K562 (cell line): ENCODE measurements at regions not wholly inside any gene's neighbourhood (a gene's known extent, or its start where the extent isn't known, plus 50 kb on each side); places are given as distances from the start of the nearest gene placed in this dataset.

Experiments
- ATAC-seq: fragments of 200-7000 bp; cut with Tn5 transposase; 3 replicates; pipeline ENCODE4 v1.9.1; 2020; ENCODE audit warnings: moderate library complexity
- BruUV-seq: library from RNA; stranded (reverse); fragments of 400-500 nt; replicated peaks from 2 replicates; lab custom pipeline; 2021; lab: Mats Ljungman, UMichigan
- CTCF ChIA-PET: fragments of 300-600 bp; formaldehyde crosslinking; extraction: SDS; loops from one replicate; lab custom pipeline; 2021; ENCODE audit warnings: low intra/inter-chr PET ratio; lab: Yijun Ruan, JAX
- POLR2A ChIA-PET: fragments of 300-600, 350-650 bp; sonication (Branson Sonifier 250); formaldehyde crosslinking; extraction: SDS; loops from one replicate; lab custom pipeline; 2021; ENCODE audit warnings: antibody characterized with exemption, inconsistent platforms; lab: Yijun Ruan, JAX
- DNase-seq, 4 experiments: peaks; one replicate each; pipeline versions ENCODE4 v3.0.0 to v3.0.0-alpha.2; 2011 to 2018; ENCODE audit warnings: low spot score in 3 of 4, mixed read lengths in 3 of 4; ENCODE audit errors: extremely low read depth in 1 of 4
- FAIRE-seq: peaks from 2 replicates; lab custom pipeline; 2011; peaks lifted over from hg19 to GRCh38; lab: Jason Lieb, UNC
- H2AFZ ChIP-seq: 2 replicates; pipeline ENCODE4 v1.6.0; 2011; ENCODE audit warnings: low read depth, low read length, control low read depth, inconsistent platforms
- H3K27ac ChIP-seq: fragments of 200-600 bp; 3 replicates; pipeline ENCODE4 v1.8.0; 2011; ENCODE audit warnings: low read depth, mild to moderate bottlenecking, control low read depth, inconsistent platforms, low read length, moderate library complexity, mixed read lengths; ENCODE audit errors: extremely low read depth
- H3K27me3 ChIP-seq, 2 experiments: fragments of 300-600 bp in 1 of 2; 2 replicates in 1 of 2; 3 replicates in 1 of 2; pipeline versions ENCODE4 v1.6.0 to v1.8.0; 2011; ENCODE audit warnings: inconsistent platforms in 2 of 2, low read length in 2 of 2, mild to moderate bottlenecking in 1 of 2, mixed read lengths in 1 of 2, moderate library complexity in 1 of 2; ENCODE audit not compliant: control insufficient read depth in 2 of 2, insufficient read depth in 2 of 2
- H3K36me3 ChIP-seq: fragments of 300-600 bp; 3 replicates; pipeline ENCODE4 v1.8.0; 2011; ENCODE audit warnings: mild to moderate bottlenecking, low read length, inconsistent platforms; ENCODE audit not compliant: control insufficient read depth, insufficient read depth
- H3K4me1 ChIP-seq, 2 experiments: fragments of 200-600 bp in 1 of 2; replicated peaks in 1 of 2; 2 replicates in 1 of 2; 3 replicates in 1 of 2; pipeline versions ENCODE4 v1.5.1 to v1.8.0; 2011; ENCODE audit warnings: inconsistent platforms in 2 of 2, low read length in 2 of 2, mild to moderate bottlenecking in 1 of 2, mixed read lengths in 1 of 2, moderate library complexity in 1 of 2; ENCODE audit not compliant: control insufficient read depth in 2 of 2, insufficient read depth in 2 of 2
- H3K4me2 ChIP-seq: 2 replicates; pipeline ENCODE4 v1.6.1; 2011; ENCODE audit warnings: low read length, control low read depth, inconsistent platforms, mixed read lengths; ENCODE audit not compliant: insufficient read depth
- H3K4me3 ChIP-seq: fragments of 200-600 bp; sonication (generic), shearing (Covaris generic); 2 replicates; pipeline ENCODE4 v1.5.1; 2016; ENCODE audit warnings: control low read depth, inconsistent platforms
- H3K79me2 ChIP-seq: fragments of 200-600 bp; 3 replicates; pipeline ENCODE4 v1.8.0; 2011; ENCODE audit warnings: low read length, inconsistent platforms; ENCODE audit not compliant: control insufficient read depth, insufficient read depth
- H3K9ac ChIP-seq, 2 experiments: 2 replicates each; pipeline versions ENCODE4 v1.6.0 to v1.6.1; 2011; ENCODE audit warnings: low read depth in 2 of 2, low read length in 2 of 2, control low read depth in 1 of 2, inconsistent platforms in 1 of 2, mild to moderate bottlenecking in 1 of 2, mixed read lengths in 1 of 2; ENCODE audit not compliant: insufficient read depth in 1 of 2
- H3K9me1 ChIP-seq: one replicate; pipeline ENCODE4 v1.6.0; 2011; ENCODE audit warnings: inconsistent platforms, mild to moderate bottlenecking, low read length, moderate library complexity; ENCODE audit not compliant: control insufficient read depth, insufficient read depth
- H3K9me3 ChIP-seq: replicated peaks from 2 replicates; pipeline ENCODE4 v1.5.1; 2011; ENCODE audit warnings: low read depth, low read length, inconsistent platforms; ENCODE audit not compliant: control insufficient read depth, insufficient read depth
- H4K20me1 ChIP-seq: replicated peaks from 2 replicates; pipeline ENCODE4 v1.6.1; 2011; ENCODE audit warnings: low read length, inconsistent platforms, mixed read lengths; ENCODE audit not compliant: control insufficient read depth, insufficient read depth
- BHLHE40 ChIP-seq: IDR thresholded peaks from 2 replicates; pipeline ENCODE4 v1.6.1; 2011; ENCODE audit warnings: low read length, improper control_type of control experiment
- HOMEZ ChIP-seq: fragments of 250-450 bp; sonication (Bioruptor Pico); IDR thresholded peaks from 2 replicates; pipeline ENCODE4 v1.4.0; 2020; ENCODE audit warnings: mild to moderate bottlenecking, moderate library complexity
- MCM2 ChIP-seq: fragments of 450-650 bp; IDR thresholded peaks from 2 replicates; pipeline ENCODE4 v1.6.1; 2017; ENCODE audit warnings: low read depth, mild to moderate bottlenecking
- RBM25 ChIP-seq: fragments of 200-400 bp; formaldehyde crosslinking; IDR thresholded peaks from 2 replicates; pipeline ENCODE4 v1.6.1; 2018; ENCODE audit warnings: low read length, low read depth, moderate library complexity; ENCODE audit not compliant: severe bottlenecking
- RFX5 ChIP-seq: IDR thresholded peaks from 2 replicates; pipeline ENCODE4 v1.6.1; 2011; ENCODE audit warnings: low read depth, mild to moderate bottlenecking, improper control_type of control experiment, low read length
- SOX6 ChIP-seq: fragments of 450-650 bp; IDR thresholded peaks from 2 replicates; pipeline ENCODE4 v1.6.1; 2014; ENCODE audit warnings: mild to moderate bottlenecking
- STAT5B ChIP-seq: fragments of 250-450 bp; sonication (Bioruptor Pico); IDR thresholded peaks from 2 replicates; pipeline ENCODE4 v1.8.0; 2021; ENCODE audit warnings: mild to moderate bottlenecking, inconsistent platforms
- ZC3H11A ChIP-seq: IDR thresholded peaks from 2 replicates; pipeline ENCODE4 v1.6.1; 2012; ENCODE audit warnings: low read depth, low read length, improper control_type of control experiment
- ZFP1 ChIP-seq: fragments of 450-650 bp; formaldehyde crosslinking; IDR thresholded peaks from 2 replicates; pipeline ENCODE4 v1.4.0; 2020; ENCODE audit warnings: mild to moderate bottlenecking, mixed read lengths
- ZFP91 ChIP-seq: sonication (generic); formaldehyde crosslinking; IDR thresholded peaks from 2 replicates; pipeline ENCODE4 v1.8.0; 2022; ENCODE audit warnings: mild to moderate bottlenecking, missing genetic modification reagents
- ZNF146 ChIP-seq: IDR thresholded peaks from one replicate; pipeline ENCODE4 v1.6.1; 2018; ENCODE audit warnings: missing compliant biosample characterization; ENCODE audit not compliant: unreplicated experiment
- WGBS: fragments of 100-300 bp; shearing (Covaris generic); methylation state at CpG from one replicate; pipeline ENCODE4 v1.1.6; 2016; ENCODE audit warnings: low coverage, mixed read lengths; ENCODE audit not compliant: insufficient coverage; ENCODE audit errors: missing lambda C conversion rate; 5-methylcytosine and 5-hydroxymethylcytosine counted together
- in situ Hi-C: fragments of 300-500 bp; cut with MboI; formaldehyde crosslinking; loops from 4 replicates; pipeline ENCODE4 v1.15.0; 2018; ENCODE audit warnings: inconsistent platforms, mixed read lengths
- intact Hi-C: fragments of 100-400 bp; cut with micrococcal nuclease; formaldehyde crosslinking; loops from 2 replicates; pipeline ENCODE4 v1.14.2; 2022

- no peaks in the 10 kb centered on the region for H3K9me1 ChIP-seq
- H3K9me3 ChIP-seq: no peaks in the 10 kb centered on the region
- no TSS peak for BruUV-seq
- no peak overlapping the region for H3K27ac ChIP-seq
- ChIA-PET CTCF (no interaction called here), POLR2A (no interaction called here)
- TF ChIP-seq RBM25 (peak; percentile 72), SOX6 (no peak), ZNF146 (CRISPR knock-in tag) (peak; percentile 91), ZFP91 (CRISPR knock-in tag) (no peak)
- DNase-seq (no peak), FAIRE-seq (no peak), ATAC-seq (no peak)
- H3K79me2 ChIP-seq: no peaks in the 10 kb centered on the region
- H3K36me3 ChIP-seq: peaks cover 71% of the 10 kb centered on the region
- no peak overlapping the region for H2AFZ ChIP-seq
- 93% methylated on average over 1 of the region's 1 CpG for whole genome bisulfite sequencing
- intact Hi-C loops (no loop called here), in situ Hi-C loops (no loop called here)
- no peaks in the 10 kb centered on the region for H3K27me3 ChIP-seq
- H3K4me3 ChIP-seq: no peak overlapping the region
- H3K4me2 ChIP-seq: no peak overlapping the region
- H3K4me1 ChIP-seq: no peaks in the 10 kb centered on the region
- no peaks in the 10 kb centered on the region; the same call in 1 of the 2 replicates for H4K20me1 ChIP-seq
- H3K9ac ChIP-seq: no peak overlapping the region
Observed at GRCh38 chr16:7953360-7953759, 620.7 kb downstream of the RBFOX1 start.

- no peak overlapping the region for H3K27ac ChIP-seq
- no peak overlapping the region for H3K9ac ChIP-seq
- intact Hi-C loops (no loop called here), in situ Hi-C loops (no loop called here)
- H2AFZ ChIP-seq: no peak overlapping the region
- no peaks in the 10 kb centered on the region for H4K20me1 ChIP-seq
- ChIA-PET POLR2A (interaction anchor here (1.0 kb wide), 1 partner anchor 9 kb away, joined by 3 read pairs; no protein-coding TSS in a partner anchor), CTCF (no interaction called here)
- BruUV-seq: no TSS peak
- DNase-seq: no peak
- no peaks in the 10 kb centered on the region for H3K9me3 ChIP-seq
- H3K4me2 ChIP-seq: no peak overlapping the region
- ATAC-seq: no peak
- no peaks in the 10 kb centered on the region for H3K27me3 ChIP-seq
- H3K36me3 ChIP-seq: peaks cover 64% of the 10 kb centered on the region; the same call in 2 of the 3 replicates
- no peaks in the 10 kb centered on the region for H3K4me1 ChIP-seq
- no peaks in the 10 kb centered on the region for H3K79me2 ChIP-seq
- no peak overlapping the region for H3K4me3 ChIP-seq
- WGBS: 91% methylated on average over 4 of the region's 4 CpGs
- H3K9me1 ChIP-seq: no peaks in the 10 kb centered on the region
- no peak for FAIRE-seq
- no peak for TF ChIP-seq BHLHE40
- TF ChIP-seq MCM2: no peak
- no peak for TF ChIP-seq STAT5B
- no peak for TF ChIP-seq ZFP1 (CRISPR knock-in tag)
- TF ChIP-seq HOMEZ: no peak
- TF ChIP-seq RFX5: no peak
- no peak for TF ChIP-seq ZC3H11A
Observed at GRCh38 chr16:7946142-7946541, 613.5 kb downstream of the RBFOX1 start.
